Heart right ventricle (tissue), 16 donors: ENCODE measurements at regions not wholly inside any gene's neighbourhood (a gene's known extent, or its start where the extent isn't known, plus 50 kb on each side); places are given as distances from the start of the nearest gene placed in this dataset.

ENCODE experiments used
- ATAC-seq, 8 donors: fragments of 200-7000 bp; cut with Tn5 transposase; one replicate each; pipeline ENCODE4 v1.9.1; 2020; ENCODE audit warnings: mild to moderate bottlenecking in 8 of 8, moderate library complexity in 8 of 8, moderate number of reproducible peaks in 1 of 8
- DNase-seq, 2 donors: peaks; one replicate each; pipeline ENCODE4 v3.0.0-alpha.2; 2020
- H3K27ac ChIP-seq, 10 donors: fragments of 200-600 bp; sonication (generic) in 2 of 10; one replicate each; pipeline versions ENCODE4 v1.5.0 to v1.8.0; 2020 to 2022; ENCODE audit warnings: mild to moderate bottlenecking in 3 of 10
- H3K27me3 ChIP-seq, 7 donors: fragments of 200-600 bp; one replicate each; pipeline ENCODE4 v1.8.0; 2021 to 2022; ENCODE audit warnings: mild to moderate bottlenecking in 2 of 7
- H3K36me3 ChIP-seq, 9 donors: fragments of 200-600 bp; sonication (generic) in 1 of 9; one replicate each; pipeline versions ENCODE4 v1.5.0 to v1.8.0; 2020 to 2022; ENCODE audit warnings: mild to moderate bottlenecking in 2 of 9
- H3K4me1 ChIP-seq, 9 donors: fragments of 200-600 bp; sonication (generic) in 1 of 9; one replicate each; pipeline versions ENCODE4 v1.5.0 to v1.8.0; 2020 to 2022; ENCODE audit warnings: mild to moderate bottlenecking in 4 of 9
- H3K4me3 ChIP-seq, 10 donors: fragments of 200-600 bp; sonication (generic) in 2 of 10; one replicate each; pipeline versions ENCODE4 v1.5.0 to v1.8.0; 2020 to 2022; ENCODE audit warnings: mild to moderate bottlenecking in 7 of 10, moderate library complexity in 2 of 10
- H3K9me3 ChIP-seq, 11 donors: fragments of 200-600 bp in 10 of 11; sonication (generic) in 2 of 11; one replicate each; pipeline versions ENCODE4 v1.5.0 to v1.8.0; 2013 to 2022; ENCODE audit warnings: mild to moderate bottlenecking in 2 of 11, control low read depth in 1 of 11, moderate library complexity in 1 of 11
- CTCF ChIP-seq, 9 donors: fragments of 200-600 bp; sonication (generic) in 2 of 9; IDR thresholded peaks; one replicate each; pipeline versions ENCODE4 v1.5.0 to v1.8.0; 2021 to 2022; ENCODE audit warnings: antibody characterized with exemption in 9 of 9, mild to moderate bottlenecking in 5 of 9, moderate library complexity in 1 of 9
- WGBS, 2 donors: extraction: QIAGEN DNeasy Blood & Tissue Kit; methylation state at CpG; one replicate each; pipeline ENCODE4 v1.1.7; 2013; ENCODE audit warnings: inconsistent platforms in 1 of 2; 5-methylcytosine and 5-hydroxymethylcytosine counted together
- intact Hi-C, 10 donors: fragments of 100-400 bp; cut with DNase I; formaldehyde crosslinking; loops; one replicate each; pipeline versions ENCODE4 v1.11.1 to v1.14.2; 2022
- donor health status: Arrhythmogenic right ventricular cardiomyopathy.
- donor health status: ischemic (EF 13 %, LVEDD 7.1; RV severe dilation, severe dysfunction).
- donor health status: healthy with polysubstance abuse.
- donor health status: DM: no; HTN: yes; CAD: no.
- donor health status: DM: no; HTN: no; CAD: no.
- donor health status: ischemic (EF 25% LVEDD 6.9; RV normal size, moderate dysfunction).
- donor health status: ischemic (EF 25% LVEDD 5.7; RV mildly dilated, moderate dysfunction).
- donor health status: healthy.
- donor health status: DM: yes; HTN: yes; CAD: no.
- donor health status: Ischemic cardiomyopathy.
- donor health status: ischemic (EF 35%, LVEDD 5.7; RV mildly dilated, moderate dysfunction).
- donor health status: nonischemic (EF 11% LVEDD 7.7; RV severe dilation, severe dysfunction).
- donor health status: DM: yes; HTN: yes; CAD: no.
- donor health status: PGD.
- donor health status: ischemic (EF 29% LVEDD 5.4; RV normal size, mild dysfunction).
- donor health status: nonischemic (EF 23%, LVEDD 6.1; RV moderate dilation, normal function).

GRCh38 chr16:73853968-73854367 is 442.6 kb upstream of the PSMD7 start:
- DNase-seq (no peak), ATAC-seq (no peak)
- H3K9me3 ChIP-seq, result no peaks in the 10 kb centered on the region
- H3K4me1 ChIP-seq, result no peaks in the 10 kb centered on the region
- intact Hi-C loops, result no loop called here
- WGBS, 2 donors, result 93 to 95% methylated on average over 5 of the region's 5 CpGs
- no peak overlapping the region for H3K27ac ChIP-seq
- no peaks in the 10 kb centered on the region for H3K36me3 ChIP-seq
- H3K4me3 ChIP-seq, result no peak overlapping the region
- no peaks in the 10 kb centered on the region for H3K27me3 ChIP-seq
- no peak for TF ChIP-seq CTCF (IDR thresholded peaks at IDR 0.05)

DNA sequence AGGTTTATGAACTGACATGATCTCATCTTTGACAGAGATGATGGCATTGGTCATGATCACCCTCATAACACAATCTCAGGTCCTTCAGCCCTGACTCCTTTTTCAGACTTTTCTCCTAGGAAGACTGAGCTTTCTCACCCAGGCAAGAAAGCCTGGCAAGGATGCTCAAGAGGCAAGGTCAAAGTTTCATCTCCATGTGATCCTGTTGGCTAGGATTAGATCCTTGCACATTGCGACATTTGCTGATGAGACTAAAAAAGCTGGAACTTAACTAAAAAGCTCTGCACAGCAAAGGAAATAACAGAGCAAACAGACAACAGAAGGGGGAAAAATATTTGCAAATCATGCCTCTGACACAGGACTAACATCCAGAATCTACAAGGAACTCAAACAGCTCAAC is 444.1 kb upstream of the PSMD7 start:
- intact Hi-C loops, result no loop called here
- H3K4me1 ChIP-seq, result no peaks in the 10 kb centered on the region
- no peak for TF ChIP-seq CTCF (IDR thresholded peaks at IDR 0.05)
- no peaks in the 10 kb centered on the region for H3K27me3 ChIP-seq
- H3K36me3 ChIP-seq, result no peaks in the 10 kb centered on the region
- WGBS, 2 donors, result 87% methylated on average over 1 of the region's 1 CpG
- no peak overlapping the region for H3K4me3 ChIP-seq
- no peaks in the 10 kb centered on the region for H3K9me3 ChIP-seq
- DNase-seq (no peak), ATAC-seq (no peak)
- H3K27ac ChIP-seq, result no peak overlapping the region

GRCh38 chr16:73848993-73849392 is 447.6 kb upstream of the PSMD7 start:
- peaks cover 0 to 8% (median 0%) of the 10 kb centered on the region in 9 donors for H3K4me1 ChIP-seq
- no peaks in the 10 kb centered on the region for H3K9me3 ChIP-seq
- no peak overlapping the region for H3K4me3 ChIP-seq
- H3K36me3 ChIP-seq, result no peaks in the 10 kb centered on the region
- ATAC-seq (no peak), DNase-seq (no peak)
- TF ChIP-seq CTCF (IDR thresholded peaks at IDR 0.05), result no peak
- H3K27ac ChIP-seq, result no peak overlapping the region
- 70 to 73% methylated on average over 4 of the region's 4 CpGs for WGBS, 2 donors
- intact Hi-C loops, result no loop called here
- no peaks in the 10 kb centered on the region for H3K27me3 ChIP-seq

GRCh38 chr16:73847090-73847489 is 449.5 kb upstream of the PSMD7 start:
- H3K27me3 ChIP-seq, result no peaks in the 10 kb centered on the region
- peaks cover 0 to 14% (median 0%) of the 10 kb centered on the region in 9 donors for H3K4me1 ChIP-seq
- no peak for TF ChIP-seq CTCF (IDR thresholded peaks at IDR 0.05)
- DNase-seq (no peak), ATAC-seq (no peak)
- H3K4me3 ChIP-seq, result no peak overlapping the region
- no peak overlapping the region for H3K27ac ChIP-seq
- H3K36me3 ChIP-seq, result no peaks in the 10 kb centered on the region
- WGBS, 2 donors, result 90 to 91% methylated on average over 3 of the region's 3 CpGs
- intact Hi-C loops, result no loop called here
- H3K9me3 ChIP-seq, result no peaks in the 10 kb centered on the region

DNA sequence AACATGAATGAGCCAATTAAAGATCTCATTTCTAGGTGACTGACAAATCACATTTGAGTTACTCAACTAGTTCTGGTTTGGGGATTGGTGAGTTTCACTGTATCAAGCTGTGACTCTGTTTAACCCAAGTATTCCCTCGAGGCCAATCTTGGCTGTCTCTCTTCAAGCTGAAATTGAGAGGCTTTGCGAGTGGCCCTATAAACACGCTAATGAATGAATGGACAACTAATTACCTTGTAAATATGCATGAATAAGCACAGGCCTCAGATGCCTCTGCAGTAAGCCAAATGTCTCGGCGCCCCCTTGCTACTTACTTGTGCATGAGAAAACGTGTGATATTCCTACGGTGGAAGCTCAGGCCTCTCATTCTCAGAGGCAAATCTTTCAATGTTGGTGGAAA is 450.3 kb upstream of the PSMD7 start:
- peak in 3 of 9 donors; percentile 17 to 35 (median 21) for TF ChIP-seq CTCF (IDR thresholded peaks at IDR 0.05)
- H3K4me3 ChIP-seq, result no peak overlapping the region
- no peak overlapping the region for H3K27ac ChIP-seq
- DNase-seq (no peak), ATAC-seq (no peak)
- H3K27me3 ChIP-seq, result no peaks in the 10 kb centered on the region
- H3K9me3 ChIP-seq, result no peaks in the 10 kb centered on the region
- WGBS, 2 donors, result 58 to 64% methylated on average over 7 of the region's 7 CpGs
- H3K4me1 ChIP-seq, result peaks cover 0 to 17% (median 0%) of the 10 kb centered on the region in 9 donors
- intact Hi-C loops, result no loop called here
- H3K36me3 ChIP-seq, result no peaks in the 10 kb centered on the region
